Naive thymus-derived CD4-positive, alpha-beta T cell (primary cell): ENCODE measurements at regions not wholly inside any gene's neighbourhood (a gene's known extent, or its start where the extent isn't known, plus 50 kb on each side); places are given as distances from the start of the nearest gene placed in this dataset.

Source experiments
- ATAC-seq: fragments of 150-1000 bp; cut with Tn5 transposase; 2 replicates; pipeline ENCODE4 v1.10.0; 2021; ENCODE audit warnings: mild to moderate bottlenecking, moderate library complexity
- CTCF ChIA-PET: fragments of 350-600 bp; sonication (Branson Sonifier 250); formaldehyde crosslinking; loops from one replicate; lab custom pipeline; 2021; ENCODE audit warnings: antibody characterized with exemption; lab: Charles Lee
- POLR2A ChIA-PET: fragments of 350-600 bp; sonication (Branson Sonifier 250); formaldehyde crosslinking; loops from one replicate; lab custom pipeline; 2021; ENCODE audit warnings: antibody characterized with exemption, inconsistent platforms; lab: Charles Lee
- DNase-seq, 9 donors: peaks; one replicate each; pipeline versions ENCODE4 v3.0.0 to v3.0.0-alpha.2; 2020 to 2022; ENCODE audit warnings: mixed read lengths in 1 of 9
- H3K27ac ChIP-seq: one replicate; pipeline ENCODE4 v1.7.0; 2013; ENCODE audit warnings: mild to moderate bottlenecking, low read depth, low read length, moderate library complexity
- H3K27me3 ChIP-seq, 2 donors: one replicate each; pipeline ENCODE4 v1.7.0; 2013; ENCODE audit warnings: low read length in 2 of 2, mild to moderate bottlenecking in 2 of 2, moderate library complexity in 2 of 2; ENCODE audit not compliant: control insufficient read depth in 2 of 2, insufficient read depth in 2 of 2
- H3K36me3 ChIP-seq, 3 experiments: 1 replicate in 2 of 3; 2 replicates in 1 of 3; pipeline ENCODE4 v1.7.0; 2013; ENCODE audit warnings: low read length in 3 of 3, mild to moderate bottlenecking in 3 of 3, moderate library complexity in 1 of 3; ENCODE audit not compliant: insufficient read depth in 3 of 3, control insufficient read depth in 2 of 3
- H3K4me1 ChIP-seq, 2 donors: one replicate each; pipeline ENCODE4 v1.7.0; 2013; ENCODE audit warnings: low read length in 2 of 2, mild to moderate bottlenecking in 2 of 2, moderate library complexity in 1 of 2; ENCODE audit not compliant: control insufficient read depth in 2 of 2, insufficient read depth in 2 of 2
- H3K4me3 ChIP-seq: 2 replicates; pipeline ENCODE4 v1.7.0; 2013; ENCODE audit warnings: mild to moderate bottlenecking, low read length
- H3K9me3 ChIP-seq, 3 experiments: 1 replicate in 2 of 3; 2 replicates in 1 of 3; pipeline ENCODE4 v1.7.0; 2013; ENCODE audit warnings: low read length in 3 of 3; ENCODE audit not compliant: control insufficient read depth in 2 of 3
- H3K27ac Mint-ChIP-seq, 9 donors: one replicate each; pipeline ENCODE4 v1.8.0; 2020 to 2022; ENCODE audit warnings: mixed read lengths in 9 of 9, mild to moderate bottlenecking in 8 of 9, moderate library complexity in 5 of 9, inconsistent platforms in 2 of 9
- H3K27me3 Mint-ChIP-seq, 5 donors: one replicate each; pipeline ENCODE4 v1.8.0; 2021 to 2022; ENCODE audit warnings: mixed read lengths in 5 of 5, mild to moderate bottlenecking in 1 of 5
- H3K36me3 Mint-ChIP-seq, 5 donors: one replicate each; pipeline ENCODE4 v1.8.0; 2020 to 2022; ENCODE audit warnings: mixed read lengths in 5 of 5, mild to moderate bottlenecking in 3 of 5, inconsistent platforms in 1 of 5
- H3K4me1 Mint-ChIP-seq, 7 donors: one replicate each; pipeline ENCODE4 v1.8.0; 2020 to 2022; ENCODE audit warnings: mixed read lengths in 7 of 7, mild to moderate bottlenecking in 3 of 7, inconsistent platforms in 1 of 7
- H3K4me3 Mint-ChIP-seq, 10 donors: one replicate each; pipeline ENCODE4 v1.8.0; 2020 to 2022; ENCODE audit warnings: mild to moderate bottlenecking in 10 of 10, mixed read lengths in 10 of 10, moderate library complexity in 6 of 10, inconsistent platforms in 2 of 10
- H3K9me3 Mint-ChIP-seq, 11 donors: one replicate each; pipeline ENCODE4 v1.8.0; 2020 to 2022; ENCODE audit warnings: mixed read lengths in 11 of 11, mild to moderate bottlenecking in 4 of 11, inconsistent platforms in 1 of 11, moderate library complexity in 1 of 11
- intact Hi-C, 2 donors: fragments of 100-400 bp; cut with micrococcal nuclease; formaldehyde crosslinking; loops; one replicate each; pipeline ENCODE4 v1.15.1; 2023

DNA sequence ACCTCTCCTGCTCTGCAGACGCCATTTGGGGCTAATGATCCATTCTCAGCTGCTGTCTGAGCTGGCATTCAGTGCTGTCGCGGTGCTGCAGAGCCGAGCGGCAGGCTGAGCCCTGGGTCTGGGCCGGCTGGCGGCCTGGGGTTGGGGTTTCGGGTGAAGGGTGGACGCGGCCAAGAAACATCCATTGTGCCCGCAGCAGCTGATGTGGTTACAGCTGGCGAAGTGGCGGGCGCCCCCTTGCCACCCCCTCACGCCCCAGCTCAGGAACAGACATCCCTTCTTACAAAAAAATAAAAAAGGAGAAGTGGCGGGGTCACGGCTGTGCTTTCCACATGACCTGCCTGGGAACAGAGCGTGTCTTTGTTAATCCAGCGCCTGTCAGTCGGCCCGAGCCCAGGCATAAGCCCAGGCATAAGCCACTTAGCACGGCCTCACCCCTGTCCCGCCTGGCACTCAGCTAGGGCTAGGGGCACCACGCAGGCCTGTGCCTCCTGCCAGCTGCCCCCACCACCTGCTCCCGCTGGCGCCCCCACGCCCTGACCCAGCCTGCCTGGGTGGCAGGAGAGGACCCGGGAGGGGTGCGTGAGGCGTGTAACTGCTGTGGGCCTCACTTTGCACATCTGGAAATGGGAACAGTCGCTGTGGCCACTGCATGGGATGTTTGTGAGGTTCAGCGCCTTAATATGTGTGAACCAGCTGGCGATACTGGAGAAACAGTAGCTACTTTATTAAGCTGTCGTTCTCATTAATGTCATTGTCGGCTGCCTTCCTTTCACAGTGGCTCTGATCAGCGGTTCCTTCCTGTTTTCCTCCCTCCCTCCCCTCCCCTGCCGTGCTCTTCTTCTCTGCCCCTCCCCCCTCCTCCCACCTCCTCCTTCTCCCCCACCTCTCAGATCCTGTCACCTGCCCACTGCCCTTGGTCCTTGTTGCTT, 197.7 kb upstream of the CIBAR2 start:
- Mint-ChIP-seq H3K4me3 (peak overlapping the region; percentile 67 to 84 (median 76)), H3K27ac (peak overlapping the region; percentile 85 to 98 (median 92)), H3K4me1 (peaks cover 26 to 74% (median 60%) of the 10 kb centered on the region in 7 donors), H3K36me3 (no peaks in the 10 kb centered on the region), H3K9me3 (no peaks in the 10 kb centered on the region), H3K27me3 (peaks cover 0 to 4% (median 0%) of the 10 kb centered on the region in 5 donors)
- ATAC-seq (peak; percentile 46), DNase-seq (peak in 8 of 9 donors; percentile 19 to 51 (median 40))
- peak overlapping the region; percentile 77 for H3K27ac ChIP-seq
- H3K4me1 ChIP-seq: peaks cover 0 to 55% of the 10 kb centered on the region in 2 donors
- no peaks in the 10 kb centered on the region for H3K27me3 ChIP-seq
- no peaks in the 10 kb centered on the region for H3K9me3 ChIP-seq
- intact Hi-C loops: loop anchor here (2.0 to 10.0 kb wide), 6 partner anchors 242 to 795 kb away; partner anchors contain the start of genes GINS2 (in 1 of the 2) and GSE1 (in 1 of the 2)
- POLR2A ChIA-PET: interaction anchor here (0.6 to 2.9 kb wide), 5 partner anchors 15 to 625 kb away, joined by 3 to 9 read pairs (median 4); no protein-coding TSS in a partner anchor
- peak overlapping the region; percentile 52 for H3K4me3 ChIP-seq
- CTCF ChIA-PET: interaction anchor here (1.0 to 2.2 kb wide), 6 partner anchors 18 to 254 kb away, joined by 3 to 7 read pairs (median 4); no protein-coding TSS in a partner anchor
- H3K36me3 ChIP-seq: no peaks in the 10 kb centered on the region

DNA sequence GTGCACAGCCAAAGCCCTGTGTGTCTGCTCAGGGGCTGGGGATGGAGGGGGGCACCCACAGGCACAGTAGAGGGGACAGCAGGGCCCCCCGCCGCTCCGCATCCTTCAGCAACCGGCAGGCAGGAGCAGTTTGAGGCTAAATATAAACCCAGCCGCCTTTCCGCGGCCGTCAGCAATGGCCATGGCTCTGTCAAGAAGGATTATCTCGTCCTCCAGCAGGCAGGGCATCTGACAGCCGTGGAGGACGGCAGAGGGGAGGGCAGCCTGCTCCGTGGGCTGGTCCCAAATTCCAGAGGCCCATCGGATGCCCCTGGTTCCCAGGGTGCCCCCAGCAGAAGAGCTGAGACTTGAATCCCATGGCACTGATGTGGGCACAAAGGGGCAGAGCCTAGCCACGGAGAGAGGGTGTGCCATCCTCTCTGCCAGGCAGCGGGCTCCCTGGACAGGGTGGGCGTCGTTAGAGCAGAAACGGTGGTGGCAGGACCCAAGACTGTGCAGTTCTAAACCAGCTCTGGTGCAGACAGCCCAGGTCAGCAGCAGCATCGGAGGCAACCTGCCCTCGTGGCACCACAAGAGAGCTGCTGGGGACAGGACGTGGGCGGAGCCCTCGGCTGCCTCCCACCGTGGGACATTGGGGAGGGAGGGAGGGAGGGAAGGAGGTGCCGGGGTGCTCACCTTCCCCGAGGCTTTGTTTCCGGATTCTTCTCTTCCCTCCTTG, 198.8 kb upstream of the CIBAR2 start:
- Mint-ChIP-seq H3K4me1 (peaks cover 21 to 66% (median 57%) of the 10 kb centered on the region in 7 donors), H3K9me3 (no peaks in the 10 kb centered on the region), H3K36me3 (no peaks in the 10 kb centered on the region), H3K27ac (peak overlapping the region; percentile 58 to 97 (median 86)), H3K4me3 (peak overlapping the region; percentile 50 to 82 (median 72)), H3K27me3 (peaks cover 0 to 4% (median 0%) of the 10 kb centered on the region in 5 donors)
- no peaks in the 10 kb centered on the region for H3K9me3 ChIP-seq
- CTCF ChIA-PET: interaction anchor here (0.8 to 1.4 kb wide), 3 partner anchors 19 to 253 kb away, joined by 4 read pairs; no protein-coding TSS in a partner anchor
- H3K27me3 ChIP-seq: no peaks in the 10 kb centered on the region
- intact Hi-C loops: loop anchor here in 1 of 2 donors (2.0 kb wide), 1 partner anchor 244 kb away; no protein-coding TSS in a partner anchor
- peaks cover 0 to 46% of the 10 kb centered on the region in 2 donors for H3K4me1 ChIP-seq
- ATAC-seq (peak; percentile 54), DNase-seq (peak in 7 of 9 donors; percentile 27 to 53 (median 47))
- peak overlapping the region; percentile 29 for H3K4me3 ChIP-seq
- no peaks in the 10 kb centered on the region for H3K36me3 ChIP-seq
- POLR2A ChIA-PET: no interaction called here
- H3K27ac ChIP-seq: peak overlapping the region; percentile 77

- H3K4me1 ChIP-seq: peaks cover 0 to 39% of the 10 kb centered on the region in 2 donors
These were observed 199.5 kb upstream of the CIBAR2 start for GRCh38 chr16:85311741-85312140.

DNA sequence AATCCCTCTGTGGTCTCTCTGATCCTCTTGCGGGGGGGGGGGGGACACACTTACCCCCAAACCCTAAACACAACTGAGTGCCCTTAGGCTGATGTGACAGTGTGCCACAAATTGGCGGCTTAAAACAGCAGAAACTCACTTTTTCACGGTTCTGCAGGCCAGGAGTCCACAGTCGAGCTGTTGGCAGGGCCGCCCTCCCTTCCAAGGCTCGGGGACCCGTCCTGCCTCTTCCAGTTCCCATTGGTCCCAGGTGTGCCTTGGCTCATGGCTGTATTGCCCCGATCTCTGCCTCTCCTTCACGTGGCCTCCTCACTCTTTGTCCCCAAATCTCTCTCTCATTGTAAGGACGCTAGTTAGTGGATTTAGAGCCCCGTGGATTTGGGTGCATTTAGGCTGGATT, 199.9 kb upstream of the CIBAR2 start:
- Histone ChIP-seq H3K27me3 (no peaks in the 10 kb centered on the region), H3K36me3 (no peaks in the 10 kb centered on the region), H3K4me3 (no peak overlapping the region), H3K27ac (peak overlapping the region; percentile 77), H3K4me1 (peaks cover 0 to 35% of the 10 kb centered on the region in 2 donors), H3K9me3 (no peaks in the 10 kb centered on the region)
- POLR2A ChIA-PET: no interaction called here
- no peak for DNase-seq
- peaks cover 15 to 55% (median 48%) of the 10 kb centered on the region in 7 donors for H3K4me1 Mint-ChIP-seq
- intact Hi-C loops: no loop called here
- peak overlapping the region; percentile 7 to 97 (median 68) for H3K27ac Mint-ChIP-seq
- peak overlapping the region in 8 of 10 donors; percentile 27 to 82 (median 57) for H3K4me3 Mint-ChIP-seq
- no peak for ATAC-seq
- H3K27me3 Mint-ChIP-seq: peaks cover 0 to 4% (median 0%) of the 10 kb centered on the region in 5 donors
- H3K9me3 Mint-ChIP-seq: no peaks in the 10 kb centered on the region
- CTCF ChIA-PET: no interaction called here
- H3K36me3 Mint-ChIP-seq: no peaks in the 10 kb centered on the region

More at GRCh38 chr16:85311741-85312140, 199.5 kb upstream of the CIBAR2 start:
- Mint-ChIP-seq H3K27me3 (peaks cover 0 to 4% (median 0%) of the 10 kb centered on the region in 5 donors), H3K36me3 (no peaks in the 10 kb centered on the region), H3K9me3 (no peaks in the 10 kb centered on the region), H3K27ac (peak overlapping the region; percentile 58 to 97 (median 86)), H3K4me1 (peaks cover 15 to 59% (median 52%) of the 10 kb centered on the region in 7 donors), H3K4me3 (peak overlapping the region in 9 of 10 donors; percentile 50 to 82 (median 73))
- no peak for ATAC-seq
- H3K27me3 ChIP-seq: no peaks in the 10 kb centered on the region
- no peaks in the 10 kb centered on the region for H3K36me3 ChIP-seq
- no peaks in the 10 kb centered on the region for H3K9me3 ChIP-seq
- ChIA-PET CTCF (no interaction called here), POLR2A (no interaction called here)
- H3K27ac ChIP-seq: peak overlapping the region; percentile 77
- intact Hi-C loops: loop anchor here in 1 of 2 donors (2.0 kb wide), 1 partner anchor 243 kb away; no protein-coding TSS in a partner anchor
- no peak overlapping the region for H3K4me3 ChIP-seq
- DNase-seq: no peak

DNA sequence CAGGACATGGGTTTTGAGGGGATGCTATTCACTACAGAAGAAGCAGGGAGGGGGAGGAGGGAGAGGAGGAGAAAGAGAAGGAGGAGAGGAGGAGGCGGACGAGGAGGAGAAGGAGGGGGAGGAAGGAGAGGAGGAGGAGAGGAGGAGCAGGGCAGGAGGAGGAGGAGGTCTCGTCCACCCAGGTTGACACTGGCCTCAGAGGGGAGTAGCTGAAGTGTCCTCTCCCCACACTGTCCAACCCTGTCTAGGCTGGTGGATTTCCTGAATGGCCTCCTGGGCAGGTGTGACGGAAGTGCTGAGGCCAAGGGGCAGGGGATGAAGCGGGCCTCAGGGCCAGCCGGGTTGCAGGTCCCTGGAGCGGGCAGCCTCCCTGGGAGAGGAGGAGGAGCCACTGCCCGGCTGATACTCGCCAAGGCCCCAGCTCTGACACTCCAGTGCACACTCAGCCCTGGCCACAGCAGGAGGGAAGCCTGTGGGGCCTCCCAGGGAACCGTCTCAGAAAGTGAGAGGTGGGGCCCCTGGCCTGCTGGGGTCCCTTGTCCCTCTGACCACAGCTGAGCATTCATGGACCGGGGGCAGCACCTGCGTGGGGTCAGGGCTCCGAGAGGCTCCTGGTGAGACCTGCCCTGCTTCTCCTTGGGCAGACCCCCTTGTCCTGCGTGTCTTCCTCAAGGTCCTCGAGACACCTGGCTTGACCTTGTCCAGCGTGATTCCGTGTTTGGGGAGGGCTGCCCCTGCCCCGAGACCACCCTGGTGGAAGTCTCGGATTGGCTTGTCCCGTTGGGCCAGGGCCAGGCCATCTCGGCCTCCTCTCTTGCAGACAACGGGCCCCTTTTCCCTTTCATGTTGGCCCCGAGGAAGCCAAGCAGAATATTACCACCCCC, 200.6 kb upstream of the CIBAR2 start:
- peaks cover 0 to 4% (median 0%) of the 10 kb centered on the region in 5 donors for H3K27me3 Mint-ChIP-seq
- H3K36me3 ChIP-seq: no peaks in the 10 kb centered on the region
- no peaks in the 10 kb centered on the region for H3K9me3 ChIP-seq
- ChIA-PET POLR2A (no interaction called here), CTCF (no interaction called here)
- no peaks in the 10 kb centered on the region for H3K36me3 Mint-ChIP-seq
- DNase-seq: no peak
- H3K4me3 ChIP-seq: no peak overlapping the region
- no peaks in the 10 kb centered on the region for H3K27me3 ChIP-seq
- H3K4me1 ChIP-seq: peaks cover 0 to 28% of the 10 kb centered on the region in 2 donors
- peaks cover 15 to 48% (median 41%) of the 10 kb centered on the region in 7 donors for H3K4me1 Mint-ChIP-seq
- intact Hi-C loops: no loop called here
- peak overlapping the region in 5 of 10 donors; percentile 27 to 82 (median 60) for H3K4me3 Mint-ChIP-seq
- H3K27ac Mint-ChIP-seq: peak overlapping the region in 5 of 9 donors; percentile 64 to 80 (median 69)
- H3K27ac ChIP-seq: no peak overlapping the region
- H3K9me3 Mint-ChIP-seq: no peaks in the 10 kb centered on the region
- no peak for ATAC-seq
